ENCODE measurements at regions not wholly inside any gene's neighbourhood (a gene's known extent, or its start where the extent isn't known, plus 50 kb on each side); places are given as distances from the start of the nearest gene placed in this dataset.

DNA sequence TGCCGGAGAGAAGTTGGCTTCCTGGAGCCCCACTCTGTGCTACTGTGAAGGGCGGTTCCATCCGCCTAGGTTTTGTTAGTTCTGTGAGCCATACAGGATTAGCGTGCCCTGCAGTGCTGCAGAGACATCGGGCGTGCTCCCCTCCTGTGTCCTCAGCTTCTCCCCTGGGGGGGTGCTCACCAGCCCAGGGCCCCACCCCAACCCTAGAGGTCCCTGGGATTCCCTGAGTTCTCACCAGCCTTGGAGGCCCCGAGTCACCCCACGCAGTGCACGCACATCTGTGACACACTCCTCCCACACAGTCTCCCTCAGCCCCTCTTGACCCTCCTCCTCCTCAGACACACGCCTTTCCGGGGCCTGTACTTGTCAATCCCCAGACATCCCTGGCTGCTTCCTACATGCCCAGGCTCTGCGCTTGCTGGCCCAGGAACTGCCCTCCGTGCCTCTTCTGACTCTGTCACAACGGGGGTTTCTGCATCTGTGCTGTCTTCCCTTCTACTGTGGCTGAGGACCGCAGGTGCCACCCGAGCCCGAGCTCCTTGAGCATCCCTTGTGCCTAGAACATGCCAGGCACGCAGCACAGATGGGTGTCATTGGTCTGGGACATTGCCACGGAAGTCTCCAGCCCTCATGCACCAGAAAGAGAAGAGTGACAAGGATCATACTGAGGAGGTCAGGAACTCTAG is 123.2 kb upstream of the RPS6KA2 start:
- Mint-ChIP-seq H3K36me3 (no peaks in the 10 kb centered on the region), H3K4me1 (peaks cover 18% of the 10 kb centered on the region), H3K4me3 (no peak overlapping the region), H3K27me3 (ENCODE audit: low read depth in 3 of 3) (peaks cover 7 to 10% (median 7%) of the 10 kb centered on the region in 3 donors), H3K9me3 (peaks cover 0 to 2% (median 0%) of the 10 kb centered on the region in 7 donors), H3K27ac (no peak overlapping the region)
- H3K9ac ChIP-seq (ENCODE audit: insufficient read depth, low read length, poor library complexity, severe bottlenecking), result no peak overlapping the region
- DNase-seq, result no peak
- no peaks in the 10 kb centered on the region for H3K27me3 ChIP-seq (ENCODE audit: control insufficient read depth in 2 of 2, insufficient read depth in 2 of 2, low read length in 2 of 2)
- no peaks in the 10 kb centered on the region for H3K79me2 ChIP-seq (ENCODE audit: insufficient read depth, low read length)
- intact Hi-C loops (cut with micrococcal nuclease), result no loop called here
- H3K4me2 ChIP-seq (replicated peaks; ENCODE audit: extremely low read depth, low read length, poor library complexity, severe bottlenecking), result no peak overlapping the region
- no peak overlapping the region for H3K4me3 ChIP-seq (replicated peaks in 1 of 3; ENCODE audit: low read depth in 2 of 3, low read length in 3 of 3)
- 77% methylated on average over 16 of the region's 19 CpGs for WGBS (ENCODE audit: insufficient coverage)
- TF ChIP-seq, protein P1, sequence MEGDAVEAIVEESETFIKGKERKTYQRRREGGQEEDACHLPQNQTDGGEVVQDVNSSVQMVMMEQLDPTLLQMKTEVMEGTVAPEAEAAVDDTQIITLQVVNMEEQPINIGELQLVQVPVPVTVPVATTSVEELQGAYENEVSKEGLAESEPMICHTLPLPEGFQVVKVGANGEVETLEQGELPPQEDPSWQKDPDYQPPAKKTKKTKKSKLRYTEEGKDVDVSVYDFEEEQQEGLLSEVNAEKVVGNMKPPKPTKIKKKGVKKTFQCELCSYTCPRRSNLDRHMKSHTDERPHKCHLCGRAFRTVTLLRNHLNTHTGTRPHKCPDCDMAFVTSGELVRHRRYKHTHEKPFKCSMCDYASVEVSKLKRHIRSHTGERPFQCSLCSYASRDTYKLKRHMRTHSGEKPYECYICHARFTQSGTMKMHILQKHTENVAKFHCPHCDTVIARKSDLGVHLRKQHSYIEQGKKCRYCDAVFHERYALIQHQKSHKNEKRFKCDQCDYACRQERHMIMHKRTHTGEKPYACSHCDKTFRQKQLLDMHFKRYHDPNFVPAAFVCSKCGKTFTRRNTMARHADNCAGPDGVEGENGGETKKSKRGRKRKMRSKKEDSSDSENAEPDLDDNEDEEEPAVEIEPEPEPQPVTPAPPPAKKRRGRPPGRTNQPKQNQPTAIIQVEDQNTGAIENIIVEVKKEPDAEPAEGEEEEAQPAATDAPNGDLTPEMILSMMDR (IDR thresholded peaks at IDR 0.05), result no peak
- no peaks in the 10 kb centered on the region for H4K20me1 ChIP-seq (ENCODE audit: insufficient read depth, low read length)
- no peak overlapping the region for H2AFZ ChIP-seq (ENCODE audit: insufficient read depth, low read depth, low read length, poor library complexity, severe bottlenecking)
- H3K27ac ChIP-seq (ENCODE audit: low read depth in 1 of 2, low read length in 2 of 2), result no peak overlapping the region
- H3K9me3 ChIP-seq (replicated peaks in 1 of 2; ENCODE audit: control insufficient read depth in 1 of 2, insufficient read depth in 1 of 2, low read length in 2 of 2), result no peaks in the 10 kb centered on the region
- H3K4me1 ChIP-seq (ENCODE audit: control insufficient read depth in 1 of 2, insufficient read depth in 2 of 2, low read length in 2 of 2), result peaks cover 6 to 12% of the 10 kb centered on the region in 2 donors
- H3K36me3 ChIP-seq (replicated peaks in 1 of 2; ENCODE audit: control insufficient read depth in 1 of 2, insufficient read depth in 2 of 2, low read length in 2 of 2), result no peaks in the 10 kb centered on the region

DNA sequence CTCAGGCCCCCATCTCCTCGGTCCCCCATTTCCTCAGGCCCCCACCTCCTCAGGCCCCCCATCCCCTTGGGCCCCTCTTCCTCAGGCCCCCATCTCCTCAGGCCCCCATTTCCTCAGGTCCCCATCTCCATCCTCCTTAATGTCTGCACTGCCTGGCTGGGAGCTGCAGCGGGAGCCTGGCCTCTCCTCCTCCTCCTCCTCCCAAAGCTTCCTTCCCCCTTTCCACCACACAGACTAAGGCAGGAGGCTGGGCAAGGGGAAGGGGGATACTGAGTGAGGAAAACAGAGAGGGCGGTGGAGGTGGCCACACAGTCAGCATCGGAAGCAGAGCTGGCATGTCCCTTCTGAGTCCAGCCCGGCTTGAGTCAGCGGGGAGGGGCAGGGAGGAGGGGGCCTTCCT is 122.6 kb upstream of the RPS6KA2 start:
- Mint-ChIP-seq H3K27ac (no peak overlapping the region), H3K36me3 (no peaks in the 10 kb centered on the region), H3K9me3 (peaks cover 0 to 6% (median 2%) of the 10 kb centered on the region in 7 donors), H3K4me1 (peaks cover 18% of the 10 kb centered on the region), H3K4me3 (no peak overlapping the region), H3K27me3 (ENCODE audit: low read depth in 3 of 3) (peaks cover 8 to 10% (median 9%) of the 10 kb centered on the region in 3 donors)
- Histone ChIP-seq H3K27me3 (ENCODE audit: control insufficient read depth in 2 of 2, insufficient read depth in 2 of 2, low read length in 2 of 2) (no peaks in the 10 kb centered on the region), H3K79me2 (ENCODE audit: insufficient read depth, low read length) (no peaks in the 10 kb centered on the region), H3K4me1 (ENCODE audit: control insufficient read depth in 1 of 2, insufficient read depth in 2 of 2, low read length in 2 of 2) (peaks cover 6 to 12% of the 10 kb centered on the region in 2 donors), H3K27ac (ENCODE audit: low read depth in 1 of 2, low read length in 2 of 2) (no peak overlapping the region), H4K20me1 (ENCODE audit: insufficient read depth, low read length) (no peaks in the 10 kb centered on the region), H3K9me3 (replicated peaks in 1 of 2; ENCODE audit: control insufficient read depth in 1 of 2, insufficient read depth in 1 of 2, low read length in 2 of 2) (no peaks in the 10 kb centered on the region), H3K4me2 (replicated peaks; ENCODE audit: extremely low read depth, low read length, poor library complexity, severe bottlenecking) (no peak overlapping the region), H2AFZ (ENCODE audit: insufficient read depth, low read depth, low read length, poor library complexity, severe bottlenecking) (no peak overlapping the region), H3K36me3 (replicated peaks in 1 of 2; ENCODE audit: control insufficient read depth in 1 of 2, insufficient read depth in 2 of 2, low read length in 2 of 2) (no peaks in the 10 kb centered on the region), H3K4me3 (replicated peaks in 1 of 3; ENCODE audit: low read depth in 2 of 3, low read length in 3 of 3) (no peak overlapping the region), H3K9ac (ENCODE audit: insufficient read depth, low read length, poor library complexity, severe bottlenecking) (no peak overlapping the region)
- WGBS (ENCODE audit: insufficient coverage), result 89% methylated on average over 4 of the region's 6 CpGs
- no peak for DNase-seq
- intact Hi-C loops (cut with micrococcal nuclease), result no loop called here
- TF ChIP-seq, protein P1 (IDR thresholded peaks at IDR 0.05), result no peak
